GM12878 (cell line): ENCODE measurements at regions not wholly inside any gene's neighbourhood (a gene's known extent, or its start where the extent isn't known, plus 50 kb on each side); places are given as distances from the start of the nearest gene placed in this dataset.

Experiments
- ATAC-seq: fragments of 200-7000 bp; cut with Tn5 transposase; 3 replicates; pipeline ENCODE4 v1.9.1; 2020; ENCODE audit warnings: mild to moderate bottlenecking, moderate library complexity
- BruUV-seq: library from RNA; stranded (reverse); fragments of 400-500 nt; replicated peaks from 2 replicates; lab custom pipeline; 2021; lab: Mats Ljungman, UMichigan
- CTCF ChIA-PET: fragments of 300-600 bp; sonication (Branson Sonifier 250); formaldehyde crosslinking; extraction: SDS; loops from one replicate; lab custom pipeline; 2021; ENCODE audit warnings: inconsistent platforms; lab: Yijun Ruan, JAX
- POLR2A ChIA-PET: fragments of 350-600 bp; formaldehyde crosslinking; extraction: SDS; loops from one replicate; lab custom pipeline; 2021; ENCODE audit warnings: inconsistent platforms; lab: Charles Lee
- RAD21 ChIA-PET: fragments of 300-600 bp; sonication (Branson Sonifier 250); formaldehyde crosslinking; loops from one replicate; lab custom pipeline; 2023; ENCODE audit warnings: antibody characterized with exemption; ENCODE audit not compliant: unreplicated experiment; lab: Charles Lee
- SMC1A ChIA-PET: fragments of 300-600 bp; sonication (Branson Sonifier 250); formaldehyde crosslinking; loops from one replicate; lab custom pipeline; 2023; ENCODE audit not compliant: unreplicated experiment, uncharacterized antibody; lab: Charles Lee
- DNase-seq: peaks from one replicate; pipeline ENCODE4 v3.0.0-alpha.2; 2011; ENCODE audit warnings: low read depth, low spot score
- FAIRE-seq: peaks from 3 replicates; lab custom pipeline; 2011; peaks lifted over from hg19 to GRCh38; lab: Jason Lieb, UNC
- H2AFZ ChIP-seq: 2 replicates; pipeline ENCODE4 v1.6.0; 2011; ENCODE audit warnings: low read depth, low read length, control low read depth; ENCODE audit not compliant: control insufficient read depth
- H3K27ac ChIP-seq: 2 replicates; pipeline ENCODE4 v1.5.1; 2011; ENCODE audit warnings: control low read depth; ENCODE audit not compliant: control insufficient read depth, insufficient read depth
- H3K27me3 ChIP-seq, 2 experiments: replicated peaks in 1 of 2; 2 replicates each; pipeline versions ENCODE4 v1.6.0 to v1.6.1; 2011; ENCODE audit warnings: low read length in 1 of 2; ENCODE audit not compliant: control insufficient read depth in 2 of 2, insufficient read depth in 2 of 2
- H3K36me3 ChIP-seq, 2 experiments: 2 replicates each; pipeline ENCODE4 v1.5.1; 2011; ENCODE audit warnings: low read length in 1 of 2; ENCODE audit not compliant: control insufficient read depth in 2 of 2, insufficient read depth in 2 of 2
- H3K4me1 ChIP-seq: 2 replicates; pipeline ENCODE4 v1.6.1; 2011; ENCODE audit warnings: mild to moderate bottlenecking, low read length, moderate library complexity, mixed read lengths; ENCODE audit not compliant: control insufficient read depth, insufficient read depth
- H3K4me2 ChIP-seq: 2 replicates; pipeline ENCODE4 v1.6.0; 2011; ENCODE audit warnings: control low read depth; ENCODE audit not compliant: control insufficient read depth, insufficient read depth
- H3K4me3 ChIP-seq: fragments of 200-600 bp; sonication (generic); 2 replicates; pipeline ENCODE4 v1.5.1; 2016
- H3K79me2 ChIP-seq: 2 replicates; pipeline ENCODE4 v1.6.0; 2011; ENCODE audit warnings: low read length; ENCODE audit not compliant: control insufficient read depth, insufficient read depth
- H3K9ac ChIP-seq: 2 replicates; pipeline ENCODE4 v1.8.0; 2011; ENCODE audit warnings: low read length, control low read depth, mixed read lengths; ENCODE audit not compliant: control insufficient read depth, insufficient read depth
- H3K9me3 ChIP-seq: replicated peaks from 3 replicates; pipeline ENCODE4 v1.5.1; 2011; ENCODE audit warnings: mild to moderate bottlenecking, low read length; ENCODE audit not compliant: control insufficient read depth, insufficient read depth
- H4K20me1 ChIP-seq: 2 replicates; pipeline ENCODE4 v1.6.0; 2011; ENCODE audit not compliant: control insufficient read depth, insufficient read depth
- ASH2L ChIP-seq: fragments of 300-600, 200-600 bp; sonication (generic); IDR thresholded peaks from 2 replicates; pipeline ENCODE4 v1.6.1; 2017; ENCODE audit warnings: low read depth, mild to moderate bottlenecking, borderline replicate concordance
- CTCF ChIP-seq, 3 experiments: IDR thresholded peaks in 2 of 3; conservative IDR thresholded peaks in 1 of 3; 2 replicates each; pipeline ENCODE4 v1.5.1; 2011; ENCODE audit warnings: low read depth in 3 of 3, low read length in 3 of 3, mild to moderate bottlenecking in 3 of 3, control low read depth in 2 of 3, moderate library complexity in 2 of 3, inconsistent platforms in 1 of 3, mixed read lengths in 1 of 3; ENCODE audit not compliant: control insufficient read depth in 2 of 3, insufficient read depth in 1 of 3; ENCODE audit errors: extremely low read depth in 1 of 3
- EZH2 ChIP-seq: IDR thresholded peaks from 2 replicates; pipeline ENCODE4 v1.6.1; 2012; ENCODE audit warnings: low read depth, mild to moderate bottlenecking, control low read depth, inconsistent platforms, low read length, borderline replicate concordance; ENCODE audit not compliant: control insufficient read depth
- IKZF1 ChIP-seq: fragments of 450-650 bp; conservative IDR thresholded peaks from 2 replicates; pipeline ENCODE4 v1.6.1; 2017; ENCODE audit warnings: antibody characterized with exemption, mild to moderate bottlenecking
- JUNB ChIP-seq: IDR thresholded peaks from 2 replicates; pipeline ENCODE4 v1.6.1; 2016; ENCODE audit warnings: antibody characterized with exemption, mild to moderate bottlenecking
- NFIC ChIP-seq: IDR thresholded peaks from 2 replicates; pipeline ENCODE4 v1.6.1; 2012; ENCODE audit warnings: low read depth, mild to moderate bottlenecking, inconsistent platforms, low read length, moderate library complexity
- NFYA ChIP-seq: IDR thresholded peaks from 2 replicates; pipeline ENCODE4 v1.6.1; 2011; ENCODE audit warnings: low read depth, mild to moderate bottlenecking, low read length, improper control_type of control experiment, borderline replicate concordance
- NR2F1 ChIP-seq: fragments of 450-650 bp; conservative IDR thresholded peaks from 2 replicates; pipeline ENCODE4 v1.6.1; 2017; ENCODE audit warnings: mild to moderate bottlenecking
- NRF1 ChIP-seq: conservative IDR thresholded peaks from 2 replicates; pipeline ENCODE4 v1.6.1; 2011; ENCODE audit warnings: mild to moderate bottlenecking, low read depth, low read length, improper control_type of control experiment
- RAD51 ChIP-seq: fragments of 450-650 bp; IDR thresholded peaks from 2 replicates; pipeline ENCODE4 v1.6.1; 2016; ENCODE audit warnings: moderate library complexity, mild to moderate bottlenecking, inconsistent platforms
- RELB ChIP-seq: fragments of 450-650 bp; IDR thresholded peaks from 2 replicates; pipeline ENCODE4 v1.6.1; 2017; ENCODE audit warnings: low read depth, mild to moderate bottlenecking, moderate library complexity
- ZNF592 ChIP-seq: fragments of 450-650 bp; IDR thresholded peaks from 2 replicates; pipeline ENCODE4 v1.6.1; 2017; ENCODE audit warnings: mild to moderate bottlenecking, moderate library complexity
- WGBS: methylation state at CpG from one replicate; pipeline ENCODE4 v1.1.6; 2016; ENCODE audit warnings: low lambda C conversion rate; ENCODE audit not compliant: insufficient replicate concordance, insufficient coverage; ENCODE audit errors: missing lambda C conversion rate; 5-methylcytosine and 5-hydroxymethylcytosine counted together
- in situ Hi-C: fragments of 300-500 bp; cut with MboI; formaldehyde crosslinking; loops from 9 replicates; pipeline ENCODE4 v1.14.3; 2018; ENCODE audit warnings: mixed read lengths
- intact Hi-C: fragments of 100-400 bp; cut with micrococcal nuclease; formaldehyde crosslinking; loops from one replicate; pipeline ENCODE4 v1.14.2; 2022; ENCODE audit not compliant: unreplicated experiment
- TF ChIP-seq, protein P1 (sequence below): fragments of 450-650 bp; IDR thresholded peaks from 2 replicates; pipeline ENCODE4 v1.6.1; 2017; ENCODE audit warnings: mild to moderate bottlenecking

DNA sequence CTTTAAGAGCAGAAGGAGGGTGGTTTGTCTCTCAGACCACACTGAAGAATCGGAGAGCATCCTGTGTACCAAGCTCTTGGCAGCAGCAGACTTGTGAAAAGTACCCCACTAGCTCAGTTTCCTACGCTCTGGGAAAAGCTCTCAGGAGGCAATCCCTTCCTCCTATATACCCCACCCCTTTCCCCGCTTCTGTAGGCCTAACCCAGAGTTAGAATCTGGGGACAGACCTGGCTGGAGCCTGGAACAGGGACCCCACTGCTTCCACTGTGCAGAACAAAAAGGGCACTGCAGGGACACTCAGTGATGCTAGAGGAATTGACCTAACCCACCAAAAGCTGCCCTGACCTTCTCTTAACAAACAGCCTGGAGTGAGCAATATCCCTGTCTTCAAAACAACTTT is 70.0 kb upstream of the CCDC39 start:
- no peak overlapping the region for H3K27ac ChIP-seq
- H3K4me2 ChIP-seq = no peak overlapping the region
- ATAC-seq = no peak
- no peak for FAIRE-seq
- H3K4me1 ChIP-seq = no peaks in the 10 kb centered on the region
- BruUV-seq = no TSS peak
- RAD21 ChIA-PET = no interaction called here
- no peak overlapping the region for H2AFZ ChIP-seq
- SMC1A ChIA-PET = interaction anchor here (1.1 to 1.6 kb wide), 2 partner anchors 68 to 70 kb away, joined by 3 read pairs; partner anchors contain the start of gene CCDC39
- POLR2A ChIA-PET = no interaction called here
- H3K9me3 ChIP-seq = no peaks in the 10 kb centered on the region
- H3K36me3 ChIP-seq = no peaks in the 10 kb centered on the region
- CTCF ChIA-PET = no interaction called here
- no peak overlapping the region for H3K4me3 ChIP-seq
- no peak for TF ChIP-seq ZNF592
- TF ChIP-seq EZH2 = no peak
- no peak for TF ChIP-seq CTCF (IDR thresholded peaks at IDR 0.05 in 2 of 3, conservative IDR thresholded peaks at IDR 0.05 in 1 of 3; ENCODE audit: control insufficient read depth in 2 of 3, extremely low read depth in 1 of 3, insufficient read depth in 1 of 3, low read depth in 3 of 3, low read length in 3 of 3)
- no peak for TF ChIP-seq JUNB
- no peak for TF ChIP-seq NFYA
- TF ChIP-seq RELB = no peak
- no peak for TF ChIP-seq NR2F1
- TF ChIP-seq IKZF1 = no peak
- no peak for TF ChIP-seq NRF1
- no peak for TF ChIP-seq ASH2L
- no peak for TF ChIP-seq NFIC
- no peak for TF ChIP-seq RAD51
- TF ChIP-seq, protein P1, sequence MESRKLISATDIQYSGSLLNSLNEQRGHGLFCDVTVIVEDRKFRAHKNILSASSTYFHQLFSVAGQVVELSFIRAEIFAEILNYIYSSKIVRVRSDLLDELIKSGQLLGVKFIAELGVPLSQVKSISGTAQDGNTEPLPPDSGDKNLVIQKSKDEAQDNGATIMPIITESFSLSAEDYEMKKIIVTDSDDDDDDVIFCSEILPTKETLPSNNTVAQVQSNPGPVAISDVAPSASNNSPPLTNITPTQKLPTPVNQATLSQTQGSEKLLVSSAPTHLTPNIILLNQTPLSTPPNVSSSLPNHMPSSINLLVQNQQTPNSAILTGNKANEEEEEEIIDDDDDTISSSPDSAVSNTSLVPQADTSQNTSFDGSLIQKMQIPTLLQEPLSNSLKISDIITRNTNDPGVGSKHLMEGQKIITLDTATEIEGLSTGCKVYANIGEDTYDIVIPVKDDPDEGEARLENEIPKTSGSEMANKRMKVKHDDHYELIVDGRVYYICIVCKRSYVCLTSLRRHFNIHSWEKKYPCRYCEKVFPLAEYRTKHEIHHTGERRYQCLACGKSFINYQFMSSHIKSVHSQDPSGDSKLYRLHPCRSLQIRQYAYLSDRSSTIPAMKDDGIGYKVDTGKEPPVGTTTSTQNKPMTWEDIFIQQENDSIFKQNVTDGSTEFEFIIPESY = no peak
- WGBS = 0% methylated on average over 3 of the region's 3 CpGs
- intact Hi-C loops = no loop called here
- H3K9ac ChIP-seq = no peak overlapping the region
- no peaks in the 10 kb centered on the region for H3K79me2 ChIP-seq
- no peak for DNase-seq
- in situ Hi-C loops = no loop called here
- no peaks in the 10 kb centered on the region for H4K20me1 ChIP-seq
- no peaks in the 10 kb centered on the region; a peak in 2 of 4 replicates for H3K27me3 ChIP-seq
